ENCODE measurements at regions not wholly inside any gene's neighbourhood (a gene's known extent, or its start where the extent isn't known, plus 50 kb on each side); places are given as distances from the start of the nearest gene placed in this dataset.

DNA sequence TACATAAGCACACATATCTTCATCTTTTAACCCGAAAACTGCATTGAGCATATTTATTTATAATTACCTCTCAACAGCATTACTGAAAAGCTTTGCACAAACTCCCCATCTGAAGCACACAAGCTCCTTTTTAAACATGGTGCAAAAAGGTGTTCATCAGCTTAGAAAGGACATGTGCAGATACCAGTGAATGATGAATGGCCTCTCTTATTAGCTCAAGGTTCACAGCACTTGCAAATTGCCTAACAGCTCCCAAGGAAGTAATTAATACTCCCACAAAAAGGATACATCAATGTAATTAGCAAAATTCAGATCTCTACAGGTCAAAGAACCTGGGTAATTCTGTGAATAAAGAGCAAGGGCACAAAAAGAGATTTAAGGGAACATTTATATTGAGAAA lies 422.0 kb downstream of the HINT1 start:
- Histone ChIP-seq H2BK12ac (ENCODE audit: insufficient read length, low read depth, low read length) (no peak overlapping the region), H2BK5ac (ENCODE audit: insufficient read length, low read length) (no peak overlapping the region), H2BK15ac (ENCODE audit: low read depth, low read length) (no peak overlapping the region), H2AFZ (ENCODE audit: low read length) (no peak overlapping the region), H3K23ac (ENCODE audit: insufficient read length, low read depth, low read length) (no peak overlapping the region), H4K91ac (ENCODE audit: insufficient read length, low read depth, low read length) (no peak overlapping the region), H3K79me1 (ENCODE audit: insufficient read depth, low read depth, low read length, poor library complexity, severe bottlenecking) (no peaks in the 10 kb centered on the region), H3K9me3 (ENCODE audit: control insufficient read depth, low read depth, low read length) (no peaks in the 10 kb centered on the region), H3K4ac (ENCODE audit: low read depth, low read length) (no peak overlapping the region), H3K9ac (ENCODE audit: extremely low read depth, insufficient read length, low read length) (no peak overlapping the region), H4K20me1 (ENCODE audit: control insufficient read depth, insufficient read depth, insufficient read length) (no peaks in the 10 kb centered on the region), H3K14ac (ENCODE audit: insufficient read depth, low read length) (no peak overlapping the region), H3K27me3 (ENCODE audit: insufficient read depth, low read length) (no peaks in the 10 kb centered on the region), H4K5ac (ENCODE audit: insufficient read length, low read depth, low read length) (no peak overlapping the region), H2BK120ac (ENCODE audit: low read depth, low read length, poor library complexity, severe bottlenecking) (no peak overlapping the region), H3K79me2 (ENCODE audit: insufficient read depth, low read length) (no peaks in the 10 kb centered on the region), H3T11ph (ENCODE audit: low read length) (no peak overlapping the region), H4K8ac (replicated peaks; ENCODE audit: insufficient read length, low read depth, low read length) (no peak overlapping the region), H3K4me2 (ENCODE audit: insufficient read depth, insufficient read length, low read length) (no peak overlapping the region), H3K56ac (ENCODE audit: insufficient read length, low read depth, low read length) (no peak overlapping the region), H2BK20ac (ENCODE audit: low read depth, low read length, poor library complexity, severe bottlenecking) (no peak overlapping the region), H3K23me2 (ENCODE audit: insufficient read length, low read depth, low read length, poor library complexity, severe bottlenecking) (no peaks in the 10 kb centered on the region), H3K27ac (ENCODE audit: insufficient read length, low read depth, low read length) (no peak overlapping the region), H3K4me1 (ENCODE audit: insufficient read depth, low read length) (no peaks in the 10 kb centered on the region), H3K18ac (ENCODE audit: insufficient read length, low read depth, low read length) (no peak overlapping the region), H2AK5ac (ENCODE audit: insufficient read length, low read length) (no peak overlapping the region)
- H3K27ac Mint-ChIP-seq, result no peak overlapping the region
- H3K4me3 Mint-ChIP-seq, result no peak overlapping the region
- peaks cover 7 to 25% (median 21%) of the 10 kb centered on the region in 3 experiments; a peak in 6 of 7 replicates for H3K36me3 Mint-ChIP-seq (ENCODE audit: insufficient read depth in 1 of 3, low read depth in 3 of 3)
- DNase-seq, result no peak
- no peaks in the 10 kb centered on the region for H3K4me1 Mint-ChIP-seq
- no CpG with 5 or more reads among the region's 1 CpG for WGBS (ENCODE audit: extremely low coverage, insufficient read length, low lambda C conversion rate)
- H3K27me3 Mint-ChIP-seq (ENCODE audit: low read depth), result no peaks in the 10 kb centered on the region
- TF ChIP-seq, protein P1, sequence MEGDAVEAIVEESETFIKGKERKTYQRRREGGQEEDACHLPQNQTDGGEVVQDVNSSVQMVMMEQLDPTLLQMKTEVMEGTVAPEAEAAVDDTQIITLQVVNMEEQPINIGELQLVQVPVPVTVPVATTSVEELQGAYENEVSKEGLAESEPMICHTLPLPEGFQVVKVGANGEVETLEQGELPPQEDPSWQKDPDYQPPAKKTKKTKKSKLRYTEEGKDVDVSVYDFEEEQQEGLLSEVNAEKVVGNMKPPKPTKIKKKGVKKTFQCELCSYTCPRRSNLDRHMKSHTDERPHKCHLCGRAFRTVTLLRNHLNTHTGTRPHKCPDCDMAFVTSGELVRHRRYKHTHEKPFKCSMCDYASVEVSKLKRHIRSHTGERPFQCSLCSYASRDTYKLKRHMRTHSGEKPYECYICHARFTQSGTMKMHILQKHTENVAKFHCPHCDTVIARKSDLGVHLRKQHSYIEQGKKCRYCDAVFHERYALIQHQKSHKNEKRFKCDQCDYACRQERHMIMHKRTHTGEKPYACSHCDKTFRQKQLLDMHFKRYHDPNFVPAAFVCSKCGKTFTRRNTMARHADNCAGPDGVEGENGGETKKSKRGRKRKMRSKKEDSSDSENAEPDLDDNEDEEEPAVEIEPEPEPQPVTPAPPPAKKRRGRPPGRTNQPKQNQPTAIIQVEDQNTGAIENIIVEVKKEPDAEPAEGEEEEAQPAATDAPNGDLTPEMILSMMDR (conservative IDR thresholded peaks at IDR 0.05), result no peak
- H3K9me3 Mint-ChIP-seq, result peaks cover 35 to 43% of the 10 kb centered on the region in 2 experiments
